Epidermal melanocyte (primary cell): ENCODE measurements at regions not wholly inside any gene's neighbourhood (a gene's known extent, or its start where the extent isn't known, plus 50 kb on each side); places are given as distances from the start of the nearest gene placed in this dataset.
"Not testable (repeated sequence)": the region's sequence is repeated elsewhere in the genome, so short reads cannot be mapped to it uniquely, and the experiment has no call there.

Experiments used
- DNase-seq: peaks from one replicate; pipeline ENCODE4 v3.0.0; 2011; ENCODE audit warnings: low spot score; ENCODE audit not compliant: insufficient read length

- DNase-seq = not testable (repeated sequence)
Observed at GRCh38 chr9:2391509-2392132, 230.0 kb upstream of the VLDLR start.

DNA sequence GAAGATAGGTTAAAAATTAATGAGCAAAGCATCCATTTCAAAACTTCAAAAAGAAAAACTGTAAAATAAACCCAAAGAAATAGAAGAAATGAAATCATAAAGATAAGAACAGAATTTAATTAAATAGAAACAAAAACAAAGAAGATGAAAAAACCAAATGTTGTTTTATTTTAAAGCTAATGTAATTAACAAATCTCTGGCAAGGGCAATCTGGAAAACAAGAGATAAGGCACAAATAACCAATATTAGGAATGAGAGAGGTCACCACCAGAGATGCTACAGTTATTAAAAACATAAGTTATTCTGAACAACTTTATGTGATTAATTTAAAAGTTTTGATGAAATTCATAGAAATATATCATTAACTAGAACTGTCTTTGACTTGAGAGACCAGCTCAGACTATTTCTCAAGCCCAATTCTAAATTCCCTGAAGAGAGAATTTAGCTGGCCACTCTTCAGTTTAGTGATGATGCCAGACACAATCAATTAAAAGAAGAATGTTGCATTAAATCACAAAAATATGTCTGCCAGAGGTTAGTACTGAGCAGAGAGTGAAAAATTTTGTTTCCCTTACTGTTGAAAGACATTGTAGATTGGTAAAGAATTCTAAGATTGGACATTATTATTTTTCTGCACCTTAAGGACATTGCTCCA is 227.4 kb upstream of the VLDLR start:
- not testable (repeated sequence) for DNase-seq

DNA sequence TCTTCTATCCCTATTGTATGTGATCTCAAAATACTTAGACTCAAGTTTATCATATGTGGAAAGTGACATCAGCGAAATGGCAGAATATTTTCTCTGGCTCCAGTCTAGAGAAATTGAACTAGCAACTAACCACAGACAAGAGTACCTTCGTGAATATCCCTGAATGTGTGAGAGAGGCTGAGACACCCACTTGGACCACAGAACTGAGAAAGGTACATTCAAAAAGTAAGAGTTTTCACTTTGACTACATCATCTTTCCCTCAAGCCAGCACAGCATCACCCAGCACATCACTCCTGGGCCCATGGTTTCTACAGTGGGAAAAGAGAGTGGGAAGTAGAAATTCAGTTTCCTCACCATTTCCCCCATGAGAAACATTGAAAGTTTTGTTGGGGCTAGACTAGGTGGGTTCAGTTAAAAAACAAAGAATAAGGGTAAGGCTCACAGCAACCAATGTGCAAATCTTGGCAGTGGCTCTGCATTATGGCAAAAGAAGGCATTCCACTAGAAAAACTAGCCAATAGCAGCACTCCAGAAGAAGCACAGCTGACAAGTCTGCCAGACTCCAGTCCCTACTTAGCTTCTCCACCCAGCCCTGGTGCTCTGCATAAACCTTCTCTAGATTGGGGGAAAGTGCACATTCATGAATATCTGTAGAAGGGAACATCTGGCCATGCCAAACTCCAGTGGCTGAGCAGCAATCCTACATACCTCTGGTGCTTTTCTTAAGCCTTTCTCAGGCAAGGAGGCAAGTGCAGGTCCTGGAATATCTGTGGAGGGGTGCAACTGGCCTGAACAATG is 225.6 kb upstream of the VLDLR start:
- no peak for DNase-seq

DNA sequence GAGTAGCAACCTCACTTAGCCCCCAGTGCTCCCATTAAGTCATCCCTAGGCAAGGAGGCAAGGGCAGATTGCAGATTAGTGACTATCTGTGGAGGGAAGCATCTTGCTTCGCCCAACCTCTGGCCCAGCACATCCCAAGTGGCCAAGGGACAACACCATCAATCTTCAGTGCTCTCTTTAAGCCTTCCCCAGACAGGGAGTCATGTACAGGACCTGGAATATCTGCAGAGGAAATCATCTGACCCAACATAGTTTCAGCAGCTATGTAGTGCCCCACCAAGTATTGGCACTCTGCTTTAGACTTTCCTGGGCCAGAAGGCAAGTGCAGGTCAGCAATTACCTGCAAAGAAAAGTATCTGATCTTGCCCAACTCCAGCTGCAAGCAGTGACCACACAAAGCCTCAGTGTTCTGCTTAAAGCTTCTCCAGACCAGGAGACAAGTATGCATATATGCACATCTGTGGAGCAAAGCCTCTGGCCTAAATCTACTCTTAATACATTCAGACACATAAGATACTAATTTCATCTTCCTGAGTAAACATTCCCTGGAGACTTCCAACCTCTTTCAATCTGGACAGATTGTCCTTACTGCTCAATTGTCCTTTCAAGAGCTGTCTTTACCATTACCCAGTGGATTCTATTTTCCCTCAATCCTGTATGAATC is 224.8 kb upstream of the VLDLR start:
- DNase-seq = no peak

GRCh38 chr9:2397875-2398274 is 223.7 kb upstream of the VLDLR start:
- not testable (repeated sequence) for DNase-seq

DNA sequence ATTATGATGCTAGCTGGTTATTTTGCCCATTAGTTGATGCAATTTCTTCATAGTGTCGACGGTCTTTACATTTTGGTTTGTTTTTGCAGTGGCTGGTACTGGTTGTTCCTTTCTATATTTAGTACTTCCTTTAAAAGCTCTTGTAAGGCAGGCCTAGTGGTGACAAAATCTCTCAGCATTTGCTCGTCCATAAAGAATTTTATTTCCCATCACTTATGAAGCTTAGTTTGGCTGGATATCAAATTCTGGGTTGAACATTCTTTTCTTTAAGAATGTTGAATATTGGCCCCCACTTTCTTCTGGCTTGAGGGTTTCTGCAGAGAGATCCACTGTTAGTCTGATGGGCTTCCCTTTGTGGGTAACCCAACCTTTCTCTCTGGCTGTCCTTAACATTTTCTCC is 219.8 kb upstream of the VLDLR start:
- DNase-seq = not testable (repeated sequence)

GRCh38 chr9:2403701-2404100 is 217.9 kb upstream of the VLDLR start:
- DNase-seq = no peak

GRCh38 chr9:2406252-2406651 is 215.3 kb upstream of the VLDLR start:
- no peak for DNase-seq

DNA sequence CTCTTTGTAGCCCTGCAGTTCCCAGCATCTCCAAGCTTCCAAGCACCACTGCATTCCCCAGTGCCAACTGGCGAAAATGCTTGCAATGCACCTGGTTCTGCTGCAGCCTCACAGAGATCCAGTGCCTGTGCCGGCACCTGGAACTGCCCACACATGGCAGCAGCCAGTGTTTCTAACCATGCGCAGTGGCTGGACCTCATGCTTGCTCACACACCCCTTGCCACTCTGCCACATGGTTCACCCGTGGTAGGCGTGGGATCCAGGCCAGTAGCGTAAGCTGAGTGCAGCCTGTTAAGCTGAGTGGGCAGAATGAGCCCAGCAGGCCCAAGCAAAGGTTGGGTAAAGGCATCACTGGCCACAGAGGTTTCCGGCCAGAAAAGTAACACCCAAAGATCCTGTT is 214.1 kb upstream of the VLDLR start:
- no peak for DNase-seq

DNA sequence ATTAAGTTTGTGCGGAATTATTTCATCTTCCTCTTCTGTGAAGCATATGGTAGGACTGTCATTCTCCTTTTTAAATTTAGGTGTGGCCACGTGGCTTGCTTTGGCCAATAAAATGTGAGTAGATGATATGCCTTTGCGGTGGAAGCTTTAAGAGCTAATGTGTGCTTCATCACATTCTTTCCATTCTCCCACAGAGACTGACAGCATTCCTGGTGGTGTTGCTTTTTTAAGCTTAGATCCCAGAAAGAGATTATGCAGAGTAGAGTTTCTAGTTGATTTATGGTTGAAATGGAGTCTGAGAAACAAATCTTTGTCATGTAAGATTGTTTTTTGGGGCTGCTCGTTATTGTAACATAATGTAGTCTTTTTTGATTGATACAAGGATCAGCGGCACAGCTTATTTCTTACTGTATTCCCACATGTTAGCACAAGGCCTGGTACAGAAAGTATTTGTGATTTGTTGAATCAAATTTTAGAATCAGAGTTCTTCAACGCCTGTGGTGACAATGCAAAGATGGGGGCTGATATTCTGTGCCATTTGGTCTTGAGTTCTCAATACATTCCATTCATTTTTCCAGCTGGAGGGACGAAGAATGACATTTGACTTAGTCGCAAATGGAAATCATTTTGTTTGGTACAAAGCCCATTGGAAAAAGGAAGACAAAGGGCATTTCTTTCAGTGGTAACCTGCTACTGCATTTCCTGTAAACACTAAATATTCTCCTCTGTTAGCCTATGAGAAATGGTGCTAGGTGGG is 209.9 kb upstream of the VLDLR start:
- DNase-seq = no peak

DNA sequence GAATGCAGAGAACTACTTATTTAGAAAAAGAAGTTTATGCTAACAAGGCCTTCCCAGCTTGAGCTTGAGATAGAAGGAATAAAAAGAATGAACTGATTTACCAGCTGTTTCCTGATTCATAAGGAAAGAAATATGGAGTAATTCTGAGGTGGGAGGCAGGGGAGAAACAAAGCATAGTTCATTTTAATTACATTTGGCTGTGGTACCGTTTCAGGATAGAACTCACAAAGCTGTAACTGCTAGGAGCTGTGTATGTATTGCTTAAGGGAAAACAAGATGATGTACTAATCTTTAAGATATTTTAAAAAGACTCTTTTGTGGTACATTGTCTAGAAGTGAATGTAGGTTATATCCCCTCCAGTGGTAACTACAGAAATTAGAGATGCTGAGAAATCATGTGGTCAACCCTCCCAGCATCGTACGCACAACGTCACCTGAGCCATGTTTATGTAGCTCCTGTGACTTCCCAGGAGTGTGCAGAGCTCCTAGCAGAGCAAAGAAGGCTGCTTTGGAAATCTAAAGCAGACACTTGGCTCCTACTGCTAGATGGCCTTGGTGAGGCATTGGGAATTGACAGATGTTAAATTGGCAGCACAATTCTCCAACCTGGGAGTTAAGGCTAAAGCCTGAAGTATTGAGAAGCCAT is 208.3 kb upstream of the VLDLR start:
- DNase-seq = no peak

DNA sequence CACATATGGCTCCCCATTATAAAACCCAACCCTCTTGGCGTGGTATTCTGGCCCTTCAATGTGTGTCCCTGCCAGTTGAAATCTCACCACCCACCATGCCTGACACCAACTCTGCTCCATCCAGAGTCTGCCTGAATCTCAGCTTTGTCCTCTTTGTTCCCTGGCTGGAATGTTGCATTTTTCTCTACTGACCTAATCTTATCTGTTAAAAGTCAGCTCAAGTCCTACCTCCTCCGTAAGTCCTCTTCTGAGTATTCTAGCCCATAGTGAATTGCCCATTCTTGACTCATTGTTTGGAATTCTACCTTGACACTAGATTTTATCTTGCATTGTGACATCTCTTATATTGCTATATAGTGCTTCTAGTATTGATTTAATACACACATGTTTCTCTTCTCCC is 207.1 kb upstream of the VLDLR start:
- no peak for DNase-seq

GRCh38 chr9:2415326-2415725 is 206.3 kb upstream of the VLDLR start:
- DNase-seq = no peak

- no peak for DNase-seq
Observed at GRCh38 chr9:2417730-2418129, 203.9 kb upstream of the VLDLR start.

GRCh38 chr9:2418619-2419018 is 203.0 kb upstream of the VLDLR start:
- DNase-seq = peak; percentile 34

GRCh38 chr9:2419347-2419746 is 202.2 kb upstream of the VLDLR start:
- DNase-seq = no peak

DNA sequence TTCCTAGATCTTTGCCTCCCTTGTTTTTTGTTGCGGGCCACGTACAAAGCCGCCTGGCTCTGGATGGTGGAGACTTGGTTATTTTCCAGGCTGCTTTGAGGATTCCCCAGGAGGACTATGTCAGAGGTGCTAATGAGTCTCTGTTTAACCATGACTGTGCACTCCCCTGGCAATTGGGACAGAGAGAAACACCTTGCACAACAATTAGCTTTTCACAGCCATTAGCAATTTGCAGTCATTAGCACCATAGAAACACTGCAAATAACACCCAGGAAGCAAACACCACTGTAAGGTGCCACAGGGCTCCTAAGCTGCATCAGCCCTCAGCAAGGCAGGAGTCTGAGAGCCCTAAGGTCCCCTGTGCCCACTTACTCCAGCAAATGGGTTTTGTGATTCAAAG is 201.0 kb upstream of the VLDLR start:
- no peak for DNase-seq

GRCh38 chr9:2424619-2425033 is 197.0 kb upstream of the VLDLR start:
- DNase-seq = no peak

DNA sequence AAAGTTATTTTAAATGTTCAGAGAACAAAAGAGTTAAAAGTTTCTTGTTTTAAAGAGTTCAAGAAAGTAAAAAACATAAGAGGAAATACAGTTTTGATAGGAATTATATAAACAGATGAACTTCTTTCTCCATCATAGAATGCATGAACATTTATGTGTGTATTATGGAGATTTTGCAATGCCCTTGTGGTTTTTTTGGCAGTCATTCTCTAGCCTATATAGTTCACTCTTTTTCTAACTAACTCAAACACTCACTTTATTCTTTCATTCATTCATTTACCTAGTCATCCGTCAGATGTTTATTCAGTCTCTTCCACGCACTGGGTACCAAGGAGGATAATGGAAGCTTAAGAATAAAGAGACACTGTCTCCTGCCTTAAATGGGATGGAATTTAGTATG is 195.9 kb upstream of the VLDLR start:
- no peak for DNase-seq

- no peak for DNase-seq
Observed at GRCh38 chr9:2427120-2427891, 194.3 kb upstream of the VLDLR start.
